Epithelial cell of esophagus (primary cell): ENCODE measurements at regions not wholly inside any gene's neighbourhood (a gene's known extent, or its start where the extent isn't known, plus 50 kb on each side); places are given as distances from the start of the nearest gene placed in this dataset.

Experiments used
- DNase-seq: peaks from one replicate; pipeline ENCODE4 v3.0.0; 2010; ENCODE audit warnings: low read depth
- H3K4me3 ChIP-seq: 2 replicates; pipeline ENCODE4 v1.5.1; 2011; ENCODE audit warnings: mild to moderate bottlenecking, low read length, control low read depth
- TF ChIP-seq, protein P1 (sequence below): IDR thresholded peaks from 2 replicates; pipeline ENCODE4 v1.5.1; 2011; ENCODE audit warnings: low read depth, mild to moderate bottlenecking, low read length, control low read depth, inconsistent platforms; ENCODE audit not compliant: insufficient read depth; ENCODE audit errors: missing control alignments

- TF ChIP-seq, protein P1, sequence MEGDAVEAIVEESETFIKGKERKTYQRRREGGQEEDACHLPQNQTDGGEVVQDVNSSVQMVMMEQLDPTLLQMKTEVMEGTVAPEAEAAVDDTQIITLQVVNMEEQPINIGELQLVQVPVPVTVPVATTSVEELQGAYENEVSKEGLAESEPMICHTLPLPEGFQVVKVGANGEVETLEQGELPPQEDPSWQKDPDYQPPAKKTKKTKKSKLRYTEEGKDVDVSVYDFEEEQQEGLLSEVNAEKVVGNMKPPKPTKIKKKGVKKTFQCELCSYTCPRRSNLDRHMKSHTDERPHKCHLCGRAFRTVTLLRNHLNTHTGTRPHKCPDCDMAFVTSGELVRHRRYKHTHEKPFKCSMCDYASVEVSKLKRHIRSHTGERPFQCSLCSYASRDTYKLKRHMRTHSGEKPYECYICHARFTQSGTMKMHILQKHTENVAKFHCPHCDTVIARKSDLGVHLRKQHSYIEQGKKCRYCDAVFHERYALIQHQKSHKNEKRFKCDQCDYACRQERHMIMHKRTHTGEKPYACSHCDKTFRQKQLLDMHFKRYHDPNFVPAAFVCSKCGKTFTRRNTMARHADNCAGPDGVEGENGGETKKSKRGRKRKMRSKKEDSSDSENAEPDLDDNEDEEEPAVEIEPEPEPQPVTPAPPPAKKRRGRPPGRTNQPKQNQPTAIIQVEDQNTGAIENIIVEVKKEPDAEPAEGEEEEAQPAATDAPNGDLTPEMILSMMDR = no peak
- no peak overlapping the region for H3K4me3 ChIP-seq
- DNase-seq = no peak
Observed at GRCh38 chr4:55753856-55754255, 65.7 kb upstream of the EXOC1L start.

DNA sequence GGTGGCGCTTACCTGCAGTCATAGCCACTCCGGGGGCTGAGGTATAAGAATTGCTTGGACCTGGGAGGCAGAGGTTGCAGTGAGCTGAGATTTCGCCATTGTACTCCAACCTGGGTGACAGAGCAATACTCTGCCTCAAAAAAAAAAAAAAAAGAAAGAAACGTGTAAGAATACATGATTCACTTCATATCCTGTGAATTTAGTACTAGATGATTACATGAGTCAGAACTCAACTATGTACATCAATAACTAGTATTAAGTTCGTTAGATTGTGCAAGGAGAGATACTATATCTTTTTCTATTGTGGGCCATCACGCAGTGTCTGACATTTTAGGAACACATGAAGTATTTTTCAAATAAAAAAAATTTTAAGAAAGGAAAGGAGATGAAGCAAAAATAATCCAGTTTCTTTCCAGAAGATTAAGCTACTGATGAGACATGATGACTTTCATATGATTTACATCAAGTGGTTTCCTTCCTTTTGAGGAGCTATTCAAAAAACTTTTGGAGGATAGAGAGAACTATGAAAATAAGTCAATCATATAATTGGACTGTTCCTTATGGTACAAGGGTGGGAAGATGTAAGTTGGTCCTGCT, 64.7 kb upstream of the EXOC1L start:
- no peak overlapping the region for H3K4me3 ChIP-seq
- TF ChIP-seq, protein P1 = no peak
- DNase-seq = peak; percentile 84

DNA sequence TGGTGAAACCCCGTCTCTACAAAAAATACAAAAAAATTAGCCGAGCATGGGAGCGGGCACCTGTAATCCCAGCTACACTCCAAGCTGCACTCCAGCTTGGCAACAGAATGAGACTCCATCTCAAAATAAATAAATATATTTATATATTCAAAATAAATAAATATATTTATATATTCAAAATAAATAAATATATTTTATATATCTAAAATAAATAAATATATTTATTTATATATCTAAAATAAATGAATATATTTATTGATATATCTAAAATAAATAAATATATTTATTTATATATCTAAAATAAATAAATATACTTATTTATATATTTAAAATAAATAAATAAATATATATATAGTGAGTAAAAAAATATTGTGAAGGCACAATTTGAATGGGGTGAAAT, 63.4 kb upstream of the EXOC1L start:
- TF ChIP-seq, protein P1 = no peak
- no peak overlapping the region for H3K4me3 ChIP-seq
- DNase-seq = no peak

DNA sequence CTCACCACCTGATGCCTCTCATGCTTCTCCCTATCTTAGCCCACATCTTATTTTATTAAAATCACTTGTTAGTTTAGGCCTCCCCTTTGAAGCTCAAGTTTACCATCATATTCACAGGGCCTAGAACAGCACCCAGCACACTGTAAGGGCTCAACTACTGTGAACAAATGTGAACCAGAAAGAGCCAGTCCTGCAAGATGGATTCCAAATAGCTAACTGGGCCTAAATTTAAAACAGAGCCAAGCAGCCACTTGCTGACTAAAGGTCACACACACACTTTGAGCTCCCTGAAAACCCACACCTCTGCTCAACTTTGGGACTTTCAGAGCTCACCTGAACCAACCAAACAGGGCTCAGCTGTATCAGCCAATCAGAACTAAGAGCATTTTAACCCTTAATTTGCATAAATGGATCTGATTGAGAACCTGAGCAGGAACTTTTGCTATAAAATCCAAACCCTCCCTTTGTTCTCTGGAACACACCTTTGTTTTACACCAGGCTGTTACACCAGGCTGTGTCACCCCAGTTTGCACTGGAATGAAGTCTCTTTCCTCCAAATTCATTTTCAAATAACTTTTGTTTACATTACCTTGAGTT, 62.1 kb upstream of the EXOC1L start:
- H3K4me3 ChIP-seq = no peak overlapping the region
- TF ChIP-seq, protein P1 = no peak
- peak; percentile 15 for DNase-seq

- no peak overlapping the region for H3K4me3 ChIP-seq
- TF ChIP-seq, protein P1 = no peak
- peak; percentile 27 for DNase-seq
Observed at GRCh38 chr4:55758066-55758465, 61.5 kb upstream of the EXOC1L start.

DNA sequence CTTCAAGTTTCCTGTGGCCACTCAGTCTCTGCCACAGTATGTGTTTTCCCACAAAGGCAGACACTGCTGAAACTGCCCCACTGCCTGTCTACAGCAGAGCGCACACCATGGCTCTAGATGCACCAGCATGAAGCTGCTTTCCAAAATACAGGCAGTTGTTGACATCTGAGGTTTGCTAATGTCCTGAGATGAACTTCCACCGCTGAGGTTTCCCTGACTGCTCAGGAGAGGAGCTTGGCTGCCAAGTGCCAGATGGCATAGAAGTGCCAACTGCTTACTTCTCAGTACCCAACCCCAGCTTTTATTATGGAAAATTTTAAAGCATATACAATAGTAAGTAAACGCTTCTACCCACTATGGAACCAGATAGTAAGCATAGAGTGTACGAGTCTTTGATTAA, 61.0 kb upstream of the EXOC1L start:
- DNase-seq = no peak
- TF ChIP-seq, protein P1 = no peak
- H3K4me3 ChIP-seq = no peak overlapping the region

GRCh38 chr4:55762819-55763218, 56.8 kb upstream of the EXOC1L start:
- TF ChIP-seq, protein P1 = no peak
- DNase-seq = no peak
- no peak overlapping the region for H3K4me3 ChIP-seq
